Spinal cord (tissue), 9 donors: ENCODE measurements at regions not wholly inside any gene's neighbourhood (a gene's known extent, or its start where the extent isn't known, plus 50 kb on each side); places are given as distances from the start of the nearest gene placed in this dataset.

Source experiments
- DNase-seq, 6 donors: peaks; one replicate each; pipeline versions ENCODE4 v3.0.0 to v3.0.0-alpha.2; 2013 to 2015; ENCODE audit warnings: low spot score in 6 of 6, low read depth in 4 of 6
- H3K27ac ChIP-seq: one replicate; pipeline ENCODE4 v1.5.1; 2013; ENCODE audit warnings: low read depth, low read length, control low read depth
- H3K27me3 ChIP-seq: one replicate; pipeline ENCODE4 v1.6.1; 2013; ENCODE audit warnings: low read length; ENCODE audit not compliant: control insufficient read depth, insufficient read depth
- H3K36me3 ChIP-seq: one replicate; pipeline ENCODE4 v1.6.1; 2013; ENCODE audit warnings: low read length; ENCODE audit not compliant: control insufficient read depth, insufficient read depth
- H3K4me1 ChIP-seq: one replicate; pipeline ENCODE4 v1.6.1; 2013; ENCODE audit warnings: low read length; ENCODE audit not compliant: control insufficient read depth, insufficient read depth
- H3K4me3 ChIP-seq: one replicate; pipeline ENCODE4 v1.5.1; 2013; ENCODE audit warnings: low read depth, low read length, control low read depth
- H3K9me3 ChIP-seq: one replicate; pipeline ENCODE4 v1.6.1; 2013; ENCODE audit warnings: low read length; ENCODE audit not compliant: control insufficient read depth, insufficient read depth
- WGBS: methylation state at CpG from one replicate; pipeline ENCODE4 v1.1.5; 2013; ENCODE audit warnings: missing lambda C conversion rate; ENCODE audit not compliant: insufficient coverage; 5-methylcytosine and 5-hydroxymethylcytosine counted together
- donor health status: healthy.

- Histone ChIP-seq H3K4me3 (no peak overlapping the region), H3K4me1 (no peaks in the 10 kb centered on the region), H3K27ac (no peak overlapping the region), H3K27me3 (no peaks in the 10 kb centered on the region), H3K36me3 (no peaks in the 10 kb centered on the region), H3K9me3 (no peaks in the 10 kb centered on the region)
- WGBS, result no CpG with 5 or more reads among the region's 1 CpG
- no peak for DNase-seq
These were observed 97.0 kb upstream of the SPRY4 start for GRCh38 chr5:142421621-142422397.

DNA sequence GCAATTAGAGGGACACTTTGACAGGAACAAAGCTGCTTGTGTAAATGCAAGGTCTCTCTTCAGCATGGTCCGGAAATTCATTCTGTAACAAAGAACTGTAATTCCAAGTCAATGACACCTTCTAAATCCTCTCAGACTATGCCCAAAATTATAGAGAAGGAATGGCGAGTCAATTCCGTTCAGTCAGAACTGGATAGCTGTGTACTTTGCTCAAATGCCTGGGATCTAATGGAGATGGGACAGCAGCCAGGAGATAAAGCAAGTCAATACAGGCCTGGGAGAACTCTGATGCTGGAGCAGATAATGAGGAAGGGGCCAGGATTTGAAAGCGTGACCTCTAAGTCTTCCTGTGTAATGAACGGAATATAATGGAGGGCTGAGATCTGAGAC is 96.4 kb upstream of the SPRY4 start:
- Histone ChIP-seq H3K36me3 (no peaks in the 10 kb centered on the region), H3K27ac (no peak overlapping the region), H3K9me3 (no peaks in the 10 kb centered on the region), H3K4me3 (no peak overlapping the region), H3K4me1 (no peaks in the 10 kb centered on the region), H3K27me3 (no peaks in the 10 kb centered on the region)
- 60% methylated on average over 5 of the region's 5 CpGs for WGBS
- DNase-seq, result no peak

DNA sequence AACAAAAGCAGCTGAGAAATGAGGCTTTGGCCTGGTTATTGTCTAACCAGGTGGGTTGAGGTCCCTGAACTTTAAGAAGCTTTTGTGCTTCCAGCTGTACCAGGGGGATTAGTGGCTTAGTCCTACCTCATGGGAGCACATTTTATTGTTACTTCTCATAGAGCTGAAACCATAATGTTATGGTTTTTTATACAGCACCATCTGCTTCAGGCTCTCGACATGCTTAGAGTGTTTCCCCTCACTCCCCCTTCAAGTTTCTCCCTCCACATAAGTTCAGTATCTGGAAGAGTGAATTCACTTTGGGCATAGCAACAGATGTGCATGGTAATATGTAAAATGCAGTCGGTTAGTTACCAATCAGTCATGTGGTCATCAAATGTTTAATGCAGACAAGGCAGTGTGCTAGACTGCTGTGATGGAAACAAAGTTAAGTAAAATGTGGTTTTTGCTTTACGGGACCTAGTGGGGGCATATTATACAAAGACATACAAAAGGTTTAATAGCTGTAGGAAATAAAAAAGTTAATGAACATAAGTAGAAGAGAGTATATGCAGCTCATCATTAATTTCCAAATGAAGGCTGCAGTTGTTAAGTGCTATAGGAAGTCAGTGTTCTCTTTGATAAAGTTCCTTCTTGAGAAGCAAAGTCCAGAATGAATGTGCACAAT is 95.9 kb upstream of the SPRY4 start:
- DNase-seq, result peak in 2 of 6 donors; percentile 42

GRCh38 chr5:142412581-142412980 is 87.8 kb upstream of the SPRY4 start:
- Histone ChIP-seq H3K4me3 (no peak overlapping the region), H3K36me3 (no peaks in the 10 kb centered on the region), H3K9me3 (no peaks in the 10 kb centered on the region), H3K27ac (no peak overlapping the region), H3K27me3 (no peaks in the 10 kb centered on the region), H3K4me1 (peaks cover 11% of the 10 kb centered on the region)
- DNase-seq, result no peak
- WGBS, result 86% methylated on average over 5 of the region's 5 CpGs

More for the DNA sequence above, 95.9 kb upstream of the SPRY4 start:
- H3K4me3 ChIP-seq, result no peak overlapping the region
- H3K27me3 ChIP-seq, result no peaks in the 10 kb centered on the region
- H3K4me1 ChIP-seq, result no peaks in the 10 kb centered on the region
- no peaks in the 10 kb centered on the region for H3K36me3 ChIP-seq
- no peak overlapping the region for H3K27ac ChIP-seq
- 20% methylated on average over 1 of the region's 3 CpGs for WGBS
- H3K9me3 ChIP-seq, result no peaks in the 10 kb centered on the region

GRCh38 chr5:142411656-142412425 is 87.0 kb upstream of the SPRY4 start:
- H3K36me3 ChIP-seq, result no peaks in the 10 kb centered on the region
- H3K27ac ChIP-seq, result no peak overlapping the region
- no peak for DNase-seq
- H3K27me3 ChIP-seq, result no peaks in the 10 kb centered on the region
- no peak overlapping the region for H3K4me3 ChIP-seq
- peaks cover 11% of the 10 kb centered on the region for H3K4me1 ChIP-seq
- H3K9me3 ChIP-seq, result no peaks in the 10 kb centered on the region
- 78% methylated on average over 1 of the region's 4 CpGs for WGBS

DNA sequence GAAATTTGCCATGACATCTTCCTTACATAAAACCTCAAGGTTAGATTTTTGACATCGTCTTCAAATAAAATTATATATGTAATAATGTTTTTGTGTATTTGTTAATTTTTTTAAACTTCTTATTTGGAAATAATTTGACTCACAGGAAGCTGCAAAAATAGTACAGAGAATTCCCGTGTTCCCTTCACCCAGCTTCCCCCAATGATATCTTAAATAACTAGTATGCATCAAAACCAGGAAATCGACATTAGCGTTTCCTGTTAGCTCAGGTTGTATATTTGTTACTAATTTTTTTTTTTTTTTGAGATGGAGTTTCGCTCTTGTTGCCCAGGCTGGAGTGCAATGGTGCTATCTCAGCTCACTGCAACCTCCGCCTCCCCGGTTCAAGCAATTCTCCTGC is 86.3 kb upstream of the SPRY4 start:
- H3K4me3 ChIP-seq, result no peak overlapping the region
- no peak for DNase-seq
- no CpG with 5 or more reads among the region's 7 CpGs for WGBS

GRCh38 chr5:142408981-142409481 is 84.2 kb upstream of the SPRY4 start:
- H3K4me1 ChIP-seq, result peaks cover 14% of the 10 kb centered on the region
- H3K36me3 ChIP-seq, result no peaks in the 10 kb centered on the region
- peaks cover 2% of the 10 kb centered on the region for H3K27me3 ChIP-seq
- no peaks in the 10 kb centered on the region for H3K9me3 ChIP-seq
- WGBS, result 25% methylated on average over 18 of the region's 19 CpGs
- no peak for DNase-seq
- H3K27ac ChIP-seq, result no peak overlapping the region
- no peak overlapping the region for H3K4me3 ChIP-seq

More for the DNA sequence above, 86.3 kb upstream of the SPRY4 start:
- H3K9me3 ChIP-seq, result no peaks in the 10 kb centered on the region
- no peaks in the 10 kb centered on the region for H3K36me3 ChIP-seq
- H3K4me1 ChIP-seq, result peaks cover 11% of the 10 kb centered on the region
- no peak overlapping the region for H3K27ac ChIP-seq
- H3K27me3 ChIP-seq, result no peaks in the 10 kb centered on the region

- Histone ChIP-seq H3K27ac (no peak overlapping the region), H3K4me1 (peaks cover 15% of the 10 kb centered on the region), H3K4me3 (no peak overlapping the region), H3K9me3 (no peaks in the 10 kb centered on the region), H3K36me3 (no peaks in the 10 kb centered on the region), H3K27me3 (peaks cover 2% of the 10 kb centered on the region)
- DNase-seq, result no peak
- WGBS, result 91% methylated on average over 6 of the region's 7 CpGs
These were observed 83.7 kb upstream of the SPRY4 start for GRCh38 chr5:142408536-142408935.

- no peak overlapping the region for H3K4me3 ChIP-seq
- 80% methylated on average over 4 of the region's 6 CpGs for WGBS
- no peak for DNase-seq
These were observed 81.1 kb upstream of the SPRY4 start for GRCh38 chr5:142405814-142406395.

More at GRCh38 chr5:142405814-142406395, 81.1 kb upstream of the SPRY4 start:
- Histone ChIP-seq H3K4me1 (peaks cover 15% of the 10 kb centered on the region), H3K27ac (no peak overlapping the region), H3K27me3 (peaks cover 2% of the 10 kb centered on the region), H3K36me3 (no peaks in the 10 kb centered on the region), H3K9me3 (no peaks in the 10 kb centered on the region)
